ENCODE measurements at regions not wholly inside any gene's neighbourhood (a gene's known extent, or its start where the extent isn't known, plus 50 kb on each side); places are given as distances from the start of the nearest gene placed in this dataset.
A peak's percentile ranks its signal among the peaks of the same experiment; 100 is the strongest.

DNA sequence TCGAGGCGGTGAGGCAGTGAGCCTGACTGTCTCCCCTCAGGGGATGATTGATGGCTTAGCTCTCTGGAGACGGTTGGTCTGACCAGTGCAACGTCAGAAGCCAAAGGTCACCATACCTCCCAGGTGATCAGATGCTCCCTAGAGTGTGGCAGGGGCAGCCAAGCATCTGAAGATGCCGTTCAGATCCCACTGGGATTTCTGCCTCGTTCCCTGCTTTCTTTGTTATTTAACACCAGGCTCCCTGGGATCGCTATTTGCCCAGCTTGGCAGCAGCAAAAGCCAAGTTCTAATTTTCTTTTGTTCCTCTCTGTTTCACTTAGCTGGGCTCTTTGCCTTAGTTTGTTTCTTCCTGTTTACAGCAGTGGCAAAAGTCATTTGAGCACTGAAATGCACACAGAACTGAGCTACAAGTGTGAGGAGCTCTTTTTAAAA, 53.5 kb upstream of the SVIL start:
- Histone ChIP-seq H3K27me3 (ENCODE audit: insufficient read depth, insufficient read length) (no peaks in the 10 kb centered on the region), H3K9me3 (ENCODE audit: insufficient read depth, low read length) (no peaks in the 10 kb centered on the region), H3K4me1 (ENCODE audit: insufficient read depth, insufficient read length) (no peaks in the 10 kb centered on the region), H3K9ac (ENCODE audit: insufficient read length, low read depth) (no peak overlapping the region), H3K4me3 (ENCODE audit: insufficient read length, low read depth) (no peak overlapping the region), H3K36me3 (ENCODE audit: insufficient read depth, insufficient read length, low read length) (peaks cover 32% of the 10 kb centered on the region)
- no peak for TF ChIP-seq SUZ12 (IDR thresholded peaks at IDR 0.05; ENCODE audit: extremely low read depth, insufficient read depth, insufficient read length)
- TF ChIP-seq ZNF274 (IDR thresholded peaks at IDR 0.05; ENCODE audit: low read depth, low read length) = no peak
- TF ChIP-seq YY1 (IDR thresholded peaks at IDR 0.05; ENCODE audit: insufficient read depth, insufficient read length) = no peak
- peak; percentile 77 for DNase-seq (ENCODE audit: low read depth, low spot score)

DNA sequence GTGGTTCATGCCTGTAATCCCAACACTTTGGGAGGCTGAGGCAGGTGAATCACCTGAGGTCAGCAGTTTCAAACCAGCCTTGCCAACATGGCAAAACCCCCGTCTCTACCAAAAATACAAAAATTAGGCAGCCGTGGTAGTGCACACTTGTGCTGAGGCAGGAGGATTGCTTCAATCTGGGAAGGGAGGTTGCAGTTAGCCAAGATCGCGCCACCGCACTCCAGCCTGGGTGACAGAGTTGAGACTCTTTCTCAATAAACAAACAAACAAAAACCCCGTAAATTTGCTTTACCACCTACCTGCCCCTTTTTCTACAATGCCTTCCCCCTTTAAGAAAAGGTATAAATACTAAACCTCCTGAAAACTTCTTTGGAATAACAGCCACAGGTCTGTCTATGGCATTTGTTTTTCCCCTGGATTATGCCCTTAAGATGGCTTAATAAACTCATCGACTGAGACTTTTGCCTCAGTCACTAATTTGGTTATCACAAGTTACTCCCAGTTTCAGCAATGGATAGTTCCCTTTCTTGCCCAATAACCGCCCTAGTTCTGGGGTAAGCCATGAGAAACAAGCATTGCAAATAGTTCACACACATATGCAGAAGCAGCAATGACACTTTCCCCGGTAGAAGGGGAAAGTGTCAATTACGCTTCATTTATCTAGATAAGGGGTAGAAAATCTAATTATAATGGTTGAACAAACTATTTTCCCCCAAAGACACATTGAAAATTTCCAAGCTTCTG, 52.8 kb upstream of the SVIL start:
- Histone ChIP-seq H3K9me3 (ENCODE audit: insufficient read depth, low read length) (no peaks in the 10 kb centered on the region), H3K27me3 (ENCODE audit: insufficient read depth, insufficient read length) (no peaks in the 10 kb centered on the region), H3K36me3 (ENCODE audit: insufficient read depth, insufficient read length, low read length) (peaks cover 38% of the 10 kb centered on the region), H3K4me3 (ENCODE audit: insufficient read length, low read depth) (no peak overlapping the region), H3K4me1 (ENCODE audit: insufficient read depth, insufficient read length) (no peaks in the 10 kb centered on the region), H3K9ac (ENCODE audit: insufficient read length, low read depth) (no peak overlapping the region)
- TF ChIP-seq SUZ12 (IDR thresholded peaks at IDR 0.05; ENCODE audit: extremely low read depth, insufficient read depth, insufficient read length) (no peak), ZNF274 (IDR thresholded peaks at IDR 0.05; ENCODE audit: low read depth, low read length) (no peak), YY1 (IDR thresholded peaks at IDR 0.05; ENCODE audit: insufficient read depth, insufficient read length) (no peak)
- DNase-seq (ENCODE audit: low read depth, low spot score) = no peak

DNA sequence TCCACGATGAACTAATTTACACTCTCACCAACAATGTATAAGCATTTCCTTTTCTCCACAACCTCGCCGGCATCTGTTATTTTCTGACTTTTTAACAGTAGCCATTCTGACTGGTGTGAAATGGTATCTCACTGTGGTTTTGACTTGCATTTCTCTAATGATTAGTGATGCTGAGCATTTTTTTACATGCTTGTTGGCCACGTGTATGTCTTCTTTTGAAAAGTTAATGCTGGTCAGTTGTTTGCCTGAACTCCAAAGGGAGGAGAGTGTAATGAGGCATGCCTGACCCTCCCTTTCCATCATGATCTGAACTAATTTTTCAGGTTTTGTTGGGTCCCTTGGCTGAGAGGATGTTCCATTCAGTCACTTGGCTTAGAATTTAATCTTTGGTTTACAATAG, 50.7 kb upstream of the SVIL start:
- DNase-seq (ENCODE audit: low read depth, low spot score) = no peak
- Histone ChIP-seq H3K9ac (ENCODE audit: insufficient read length, low read depth) (no peak overlapping the region), H3K9me3 (ENCODE audit: insufficient read depth, low read length) (no peaks in the 10 kb centered on the region), H3K4me1 (ENCODE audit: insufficient read depth, insufficient read length) (no peaks in the 10 kb centered on the region), H3K27me3 (ENCODE audit: insufficient read depth, insufficient read length) (no peaks in the 10 kb centered on the region), H3K36me3 (ENCODE audit: insufficient read depth, insufficient read length, low read length) (peaks cover 52% of the 10 kb centered on the region), H3K4me3 (ENCODE audit: insufficient read length, low read depth) (no peak overlapping the region)
- TF ChIP-seq YY1 (IDR thresholded peaks at IDR 0.05; ENCODE audit: insufficient read depth, insufficient read length) = no peak
- TF ChIP-seq ZNF274 (IDR thresholded peaks at IDR 0.05; ENCODE audit: low read depth, low read length) = no peak
